Neural progenitor cell (in vitro differentiated cells): ENCODE measurements at regions not wholly inside any gene's neighbourhood (a gene's known extent, or its start where the extent isn't known, plus 50 kb on each side); places are given as distances from the start of the nearest gene placed in this dataset.

Experiments
- DNase-seq: peaks from one replicate; pipeline ENCODE4 v3.0.0-alpha.2; 2016; ENCODE audit warnings: low spot score
- H2AFZ ChIP-seq: fragments of 200-600 bp; sonication (generic); replicated peaks from 2 replicates; pipeline ENCODE4 v1.6.1; 2016; ENCODE audit warnings: antibody characterized with exemption
- H3F3A ChIP-seq: fragments of 200-600 bp; sonication (generic); 2 replicates; pipeline ENCODE4 v1.6.1; 2016; ENCODE audit warnings: antibody characterized with exemption, low read depth
- H3K27ac ChIP-seq: fragments of 200-600 bp; sonication (generic); 2 replicates; pipeline ENCODE4 v1.5.1; 2016; ENCODE audit warnings: mild to moderate bottlenecking
- H3K27me3 ChIP-seq: fragments of 200-600 bp; sonication (generic); 2 replicates; pipeline ENCODE4 v1.6.1; 2016; ENCODE audit warnings: mild to moderate bottlenecking, moderate library complexity
- H3K36me3 ChIP-seq: fragments of 200-600 bp; sonication (generic); 2 replicates; pipeline ENCODE4 v1.5.1; 2016
- H3K4me1 ChIP-seq: fragments of 200-600 bp; sonication (generic); 2 replicates; pipeline ENCODE4 v1.6.1; 2016; ENCODE audit warnings: mixed run types
- H3K4me2 ChIP-seq: fragments of 200-600 bp; sonication (generic); 2 replicates; pipeline ENCODE4 v1.6.1; 2016
- H3K4me3 ChIP-seq: fragments of 200-600 bp; sonication (generic); 2 replicates; pipeline ENCODE4 v1.5.1; 2016
- H3K79me2 ChIP-seq: fragments of 200-600 bp; sonication (generic); 2 replicates; pipeline ENCODE4 v1.6.1; 2016; ENCODE audit warnings: low read depth
- H3K9ac ChIP-seq: fragments of 200-600 bp; sonication (generic); 2 replicates; pipeline ENCODE4 v1.6.1; 2016
- H3K9me3 ChIP-seq: fragments of 200-600 bp; sonication (generic); 2 replicates; pipeline ENCODE4 v1.5.1; 2016; ENCODE audit warnings: low read depth
- H4K20me1 ChIP-seq: fragments of 200-600 bp; sonication (generic); 2 replicates; pipeline ENCODE4 v1.6.1; 2016; ENCODE audit warnings: low read depth
- H3K27ac Mint-ChIP-seq: 3 replicates; pipeline ENCODE4 v1.8.0; 2021; ENCODE audit warnings: mixed read lengths
- H3K27me3 Mint-ChIP-seq: 2 replicates; pipeline ENCODE4 v1.8.0; 2022; ENCODE audit warnings: low read depth, mild to moderate bottlenecking, inconsistent platforms, moderate library complexity, mixed read lengths; ENCODE audit not compliant: insufficient read depth
- H3K36me3 Mint-ChIP-seq: 3 replicates; pipeline ENCODE4 v1.8.0; 2021; ENCODE audit warnings: mixed read lengths
- H3K4me1 Mint-ChIP-seq: 3 replicates; pipeline ENCODE4 v1.8.0; 2021; ENCODE audit warnings: mixed read lengths
- H3K4me3 Mint-ChIP-seq: 3 replicates; pipeline ENCODE4 v1.8.0; 2021; ENCODE audit warnings: mild to moderate bottlenecking, moderate library complexity, mixed read lengths
- H3K9me3 Mint-ChIP-seq: 3 replicates; pipeline ENCODE4 v1.8.0; 2020; ENCODE audit warnings: mixed read lengths
- CTCF ChIP-seq: fragments of 200-600 bp; sonication (generic); IDR thresholded peaks from 2 replicates; pipeline ENCODE4 v1.5.1; 2017; ENCODE audit warnings: antibody characterized with exemption, mild to moderate bottlenecking
- EZH2 ChIP-seq: fragments of 200-600 bp; sonication (generic); IDR thresholded peaks from 2 replicates; pipeline ENCODE4 v1.6.1; 2017; ENCODE audit warnings: antibody characterized with exemption, mild to moderate bottlenecking, moderate library complexity
- EZH2phosphoT487 ChIP-seq: fragments of 200-600 bp; sonication (generic); IDR thresholded peaks from 2 replicates; pipeline ENCODE4 v1.6.1; 2017; ENCODE audit warnings: antibody characterized with exemption

GRCh38 chr16:59988591-59988990, 1254.5 kb upstream of the GOT2 start:
- Histone ChIP-seq H3K27me3 (no peaks in the 10 kb centered on the region), H3K27ac (no peak overlapping the region), H3K4me1 (no peaks in the 10 kb centered on the region), H3K36me3 (no peaks in the 10 kb centered on the region), H3F3A (no peaks in the 10 kb centered on the region), H4K20me1 (no peaks in the 10 kb centered on the region), H3K4me3 (no peak overlapping the region), H3K9ac (no peak overlapping the region), H3K4me2 (no peak overlapping the region), H3K9me3 (no peaks in the 10 kb centered on the region), H2AFZ (no peak overlapping the region), H3K79me2 (no peaks in the 10 kb centered on the region)
- TF ChIP-seq CTCF: no peak
- TF ChIP-seq EZH2phosphoT487: no peak
- no peak for TF ChIP-seq EZH2
- Mint-ChIP-seq H3K27me3 (no peaks in the 10 kb centered on the region), H3K4me3 (no peak overlapping the region), H3K36me3 (no peaks in the 10 kb centered on the region), H3K27ac (no peak overlapping the region), H3K9me3 (peaks cover 4% of the 10 kb centered on the region), H3K4me1 (no peaks in the 10 kb centered on the region)
- no peak for DNase-seq

- Mint-ChIP-seq H3K4me1 (no peaks in the 10 kb centered on the region), H3K27ac (no peak overlapping the region), H3K36me3 (no peaks in the 10 kb centered on the region), H3K4me3 (no peak overlapping the region), H3K27me3 (no peaks in the 10 kb centered on the region), H3K9me3 (peaks cover 7% of the 10 kb centered on the region)
- Histone ChIP-seq H3K4me1 (no peaks in the 10 kb centered on the region), H3K27me3 (no peaks in the 10 kb centered on the region), H3K79me2 (no peaks in the 10 kb centered on the region), H3K9ac (no peak overlapping the region), H2AFZ (no peak overlapping the region), H4K20me1 (no peaks in the 10 kb centered on the region), H3F3A (no peaks in the 10 kb centered on the region), H3K4me3 (no peak overlapping the region), H3K36me3 (no peaks in the 10 kb centered on the region), H3K9me3 (no peaks in the 10 kb centered on the region), H3K4me2 (no peak overlapping the region), H3K27ac (no peak overlapping the region)
- DNase-seq: no peak
- TF ChIP-seq EZH2phosphoT487 (no peak), CTCF (no peak), EZH2 (no peak)
Observed at GRCh38 chr16:59975953-59976352, 1241.8 kb upstream of the GOT2 start.

- Histone ChIP-seq H3K27ac (no peak overlapping the region), H3K36me3 (no peaks in the 10 kb centered on the region), H2AFZ (no peak overlapping the region), H3K79me2 (no peaks in the 10 kb centered on the region), H3K4me1 (no peaks in the 10 kb centered on the region), H4K20me1 (no peaks in the 10 kb centered on the region), H3F3A (no peaks in the 10 kb centered on the region), H3K9me3 (no peaks in the 10 kb centered on the region), H3K4me3 (no peak overlapping the region), H3K27me3 (no peaks in the 10 kb centered on the region), H3K9ac (no peak overlapping the region), H3K4me2 (no peak overlapping the region)
- TF ChIP-seq CTCF: no peak
- no peak for TF ChIP-seq EZH2
- no peak for TF ChIP-seq EZH2phosphoT487
- H3K9me3 Mint-ChIP-seq: peaks cover 7% of the 10 kb centered on the region
- no peaks in the 10 kb centered on the region for H3K27me3 Mint-ChIP-seq
- no peaks in the 10 kb centered on the region for H3K36me3 Mint-ChIP-seq
- no peaks in the 10 kb centered on the region for H3K4me1 Mint-ChIP-seq
- H3K4me3 Mint-ChIP-seq: no peak overlapping the region
- H3K27ac Mint-ChIP-seq: no peak overlapping the region
- DNase-seq: no peak
Observed at GRCh38 chr16:59973966-59974365, 1239.8 kb upstream of the GOT2 start.

- DNase-seq: no peak
- Mint-ChIP-seq H3K36me3 (no peaks in the 10 kb centered on the region), H3K9me3 (peaks cover 4% of the 10 kb centered on the region), H3K27me3 (no peaks in the 10 kb centered on the region), H3K4me1 (no peaks in the 10 kb centered on the region), H3K27ac (no peak overlapping the region), H3K4me3 (no peak overlapping the region)
- TF ChIP-seq EZH2phosphoT487 (no peak), EZH2 (no peak), CTCF (no peak)
- Histone ChIP-seq H3K4me2 (no peak overlapping the region), H3K9ac (no peak overlapping the region), H3K9me3 (no peaks in the 10 kb centered on the region), H3K4me3 (no peak overlapping the region), H2AFZ (no peak overlapping the region), H3F3A (no peaks in the 10 kb centered on the region), H3K4me1 (no peaks in the 10 kb centered on the region), H3K27ac (no peak overlapping the region), H3K27me3 (no peaks in the 10 kb centered on the region), H4K20me1 (no peaks in the 10 kb centered on the region), H3K36me3 (no peaks in the 10 kb centered on the region), H3K79me2 (no peaks in the 10 kb centered on the region)
Observed at GRCh38 chr16:59971264-59971663, 1237.1 kb upstream of the GOT2 start.
